ENCODE measurements at regions not wholly inside any gene's neighbourhood (a gene's known extent, or its start where the extent isn't known, plus 50 kb on each side); places are given as distances from the start of the nearest gene placed in this dataset.
A peak's percentile ranks its signal among the peaks of the same experiment; 100 is the strongest.

- no peak for FAIRE-seq
- no peaks in the 10 kb centered on the region for H3K9me3 ChIP-seq (ENCODE audit: control insufficient read depth in 2 of 3, insufficient read depth in 1 of 3, low read length in 3 of 3)
- no peak overlapping the region for H3K4me3 ChIP-seq (ENCODE audit: low read length in 3 of 3)
- intact Hi-C loops (cut with DNase I) = no loop called here
- no peak for TF ChIP-seq CTCF (IDR thresholded peaks at IDR 0.05; ENCODE audit: borderline replicate concordance, extremely low read depth, insufficient read depth)
- no peaks in the 10 kb centered on the region for H3K36me3 ChIP-seq (ENCODE audit: control insufficient read depth in 2 of 3, insufficient read depth in 3 of 3, low read length in 3 of 3)
- H3K4me1 ChIP-seq (ENCODE audit: control insufficient read depth in 2 of 3, insufficient read depth in 2 of 3, low read depth in 1 of 3, low read length in 3 of 3) = no peaks in the 10 kb centered on the region
- H3K9ac ChIP-seq (ENCODE audit: low read length in 3 of 3) = no peak overlapping the region
- no peak for DNase-seq
- H3K27me3 ChIP-seq (ENCODE audit: control insufficient read depth, insufficient read depth, low read length) = no peaks in the 10 kb centered on the region
- no peak overlapping the region for H3K27ac ChIP-seq (ENCODE audit: low read depth in 2 of 2, low read length in 2 of 2)
Observed at GRCh38 chr1:56135069-56135863, 444.1 kb downstream of the PLPP3 start.

- no peaks in the 10 kb centered on the region for H3K36me3 ChIP-seq (ENCODE audit: control insufficient read depth in 2 of 3, insufficient read depth in 3 of 3, low read length in 3 of 3)
- H3K27ac ChIP-seq (ENCODE audit: low read depth in 2 of 2, low read length in 2 of 2) = no peak overlapping the region
- H3K9ac ChIP-seq (ENCODE audit: low read length in 3 of 3) = no peak overlapping the region
- no peak for TF ChIP-seq CTCF (IDR thresholded peaks at IDR 0.05; ENCODE audit: borderline replicate concordance, extremely low read depth, insufficient read depth)
- H3K4me1 ChIP-seq (ENCODE audit: control insufficient read depth in 2 of 3, insufficient read depth in 2 of 3, low read depth in 1 of 3, low read length in 3 of 3) = no peaks in the 10 kb centered on the region
- no peaks in the 10 kb centered on the region for H3K27me3 ChIP-seq (ENCODE audit: control insufficient read depth, insufficient read depth, low read length)
- peak in 3 of 5 donors; percentile 32 to 53 (median 38) for DNase-seq
- no peak overlapping the region for H3K4me3 ChIP-seq (ENCODE audit: low read length in 3 of 3)
- FAIRE-seq = no peak
- no peaks in the 10 kb centered on the region for H3K9me3 ChIP-seq (ENCODE audit: control insufficient read depth in 2 of 3, insufficient read depth in 1 of 3, low read length in 3 of 3)
- intact Hi-C loops (cut with DNase I) = no loop called here
Observed at GRCh38 chr1:56133522-56134472, 445.6 kb downstream of the PLPP3 start.

GRCh38 chr1:56132520-56132919, 446.8 kb downstream of the PLPP3 start:
- no peak for FAIRE-seq
- intact Hi-C loops (cut with DNase I) = no loop called here
- no peak for DNase-seq
- H3K27me3 ChIP-seq (ENCODE audit: control insufficient read depth, insufficient read depth, low read length) = no peaks in the 10 kb centered on the region
- no peaks in the 10 kb centered on the region for H3K4me1 ChIP-seq (ENCODE audit: control insufficient read depth in 2 of 3, insufficient read depth in 2 of 3, low read depth in 1 of 3, low read length in 3 of 3)
- no peak overlapping the region for H3K9ac ChIP-seq (ENCODE audit: low read length in 3 of 3)
- H3K4me3 ChIP-seq (ENCODE audit: low read length in 3 of 3) = no peak overlapping the region
- no peaks in the 10 kb centered on the region for H3K9me3 ChIP-seq (ENCODE audit: control insufficient read depth in 2 of 3, insufficient read depth in 1 of 3, low read length in 3 of 3)
- H3K36me3 ChIP-seq (ENCODE audit: control insufficient read depth in 2 of 3, insufficient read depth in 3 of 3, low read length in 3 of 3) = no peaks in the 10 kb centered on the region
- no peak for TF ChIP-seq CTCF (IDR thresholded peaks at IDR 0.05; ENCODE audit: borderline replicate concordance, extremely low read depth, insufficient read depth)
- H3K27ac ChIP-seq (ENCODE audit: low read depth in 2 of 2, low read length in 2 of 2) = no peak overlapping the region

Data from kidney (tissue), 13 donors.